NCI-H2227 (cell line): ENCODE measurements at regions not wholly inside any gene's neighbourhood (a gene's known extent, or its start where the extent isn't known, plus 50 kb on each side); places are given as distances from the start of the nearest gene placed in this dataset.
"Not testable (repeated sequence)": the region's sequence is repeated elsewhere in the genome, so short reads cannot be mapped to it uniquely, and the experiment has no call there.

Experiments
- DNase-seq: peaks from one replicate; lab custom pipeline; 2025; ENCODE audit not compliant: unreplicated experiment; lab: John Stamatoyannopoulos, UW

- DNase-seq: no peak
These were observed 318.6 kb downstream of the NAF1 start for GRCh38 chr4:162847945-162848549.

- no peak for DNase-seq
These were observed 324.9 kb downstream of the NAF1 start for GRCh38 chr4:162841753-162842152.

DNA sequence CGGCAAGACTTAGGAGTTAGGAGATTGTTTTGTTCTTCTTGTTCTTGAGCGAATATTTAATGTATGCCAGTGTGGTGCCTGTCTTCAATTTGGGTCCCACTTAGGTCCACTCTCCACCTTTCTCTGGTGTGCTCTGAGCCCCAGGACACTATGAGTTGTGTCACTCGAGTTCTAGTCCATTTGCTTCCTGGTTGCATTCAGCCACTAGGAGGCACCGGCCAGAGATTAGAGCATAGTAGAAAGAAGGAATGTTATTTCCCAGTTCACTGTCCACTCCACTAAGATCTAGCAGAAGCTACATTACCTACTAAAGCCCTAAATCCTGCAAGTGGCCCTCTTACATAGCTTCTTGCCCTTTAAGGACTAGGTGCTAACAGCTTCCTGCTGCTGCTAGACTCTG lies 326.9 kb downstream of the NAF1 start:
- no peak for DNase-seq

DNA sequence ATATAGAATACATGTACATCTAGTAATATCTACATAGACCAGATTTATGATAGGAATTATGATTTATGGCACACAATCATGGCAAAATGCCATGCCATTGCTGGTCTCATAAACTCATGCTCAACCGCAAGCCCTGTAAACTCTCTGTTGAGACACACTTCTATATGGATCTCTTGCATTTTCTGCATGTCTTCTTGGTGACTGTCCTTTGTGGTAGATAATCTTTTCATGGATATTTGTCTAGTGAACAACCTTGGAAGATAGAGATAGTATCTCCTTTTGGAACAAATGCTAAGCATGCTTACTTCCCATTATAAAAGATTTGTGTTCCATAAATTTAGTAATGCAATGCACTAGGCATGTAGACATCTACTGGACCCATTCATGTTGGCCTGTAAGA lies 328.0 kb downstream of the NAF1 start:
- DNase-seq: no peak

DNA sequence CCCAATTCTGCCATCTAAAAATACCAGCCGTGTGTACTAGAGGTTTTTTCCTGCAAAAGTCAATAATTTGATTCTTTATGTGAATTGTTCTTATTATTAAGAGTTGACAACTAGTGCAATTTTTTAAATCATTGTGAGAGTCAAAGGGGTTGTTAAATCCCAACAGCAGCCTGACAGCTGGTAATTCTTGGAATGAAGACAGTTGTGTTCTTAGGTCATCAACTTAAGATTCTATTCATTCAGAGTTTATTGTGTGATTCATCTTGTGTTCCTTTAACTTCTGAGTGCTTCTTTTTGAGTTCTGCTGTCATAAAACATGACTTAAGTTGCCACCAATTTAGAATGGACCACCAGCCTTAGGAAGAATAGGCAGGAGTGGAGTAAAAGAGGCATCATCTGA lies 329.0 kb downstream of the NAF1 start:
- no peak for DNase-seq

DNA sequence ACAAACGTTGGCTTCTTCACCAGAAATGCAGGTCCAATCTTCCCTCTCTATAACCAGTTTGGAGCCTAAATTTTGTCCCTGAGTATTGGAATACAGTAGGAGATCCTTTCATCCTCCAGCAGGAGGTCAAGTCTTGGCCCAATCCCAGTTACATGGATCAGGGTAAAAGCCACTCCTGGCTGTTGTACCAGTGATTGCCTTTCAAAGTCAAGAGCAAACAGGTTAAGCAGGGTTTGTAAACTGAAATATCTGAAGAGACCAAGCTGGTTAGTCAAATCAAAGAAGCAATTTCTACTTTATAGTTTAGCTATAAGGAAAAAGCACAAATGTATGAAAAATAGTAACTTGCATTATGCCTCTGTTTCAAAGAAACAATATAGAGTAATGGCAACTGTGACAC lies 329.4 kb downstream of the NAF1 start:
- DNase-seq: no peak

DNA sequence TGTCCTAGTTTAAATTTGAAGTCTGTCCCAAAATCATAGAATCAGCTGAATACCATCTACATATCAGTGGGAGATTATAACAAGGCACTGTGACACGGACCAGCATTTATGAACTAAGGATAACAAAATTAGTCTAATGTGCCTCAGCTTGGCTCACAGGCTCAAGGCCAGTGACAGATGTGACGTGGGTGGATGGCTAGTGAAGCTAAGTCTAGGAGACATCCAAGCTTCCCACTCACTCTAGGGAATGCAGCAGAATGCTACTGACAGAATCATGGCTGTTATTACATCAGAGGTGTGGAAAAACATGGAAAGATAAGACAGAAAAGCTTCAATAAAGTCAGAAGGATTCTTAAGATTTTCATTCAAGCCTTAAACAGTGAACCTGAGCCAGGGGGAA lies 329.9 kb downstream of the NAF1 start:
- DNase-seq: no peak

- not testable (repeated sequence) for DNase-seq
These were observed 330.4 kb downstream of the NAF1 start for GRCh38 chr4:162836258-162836657.

DNA sequence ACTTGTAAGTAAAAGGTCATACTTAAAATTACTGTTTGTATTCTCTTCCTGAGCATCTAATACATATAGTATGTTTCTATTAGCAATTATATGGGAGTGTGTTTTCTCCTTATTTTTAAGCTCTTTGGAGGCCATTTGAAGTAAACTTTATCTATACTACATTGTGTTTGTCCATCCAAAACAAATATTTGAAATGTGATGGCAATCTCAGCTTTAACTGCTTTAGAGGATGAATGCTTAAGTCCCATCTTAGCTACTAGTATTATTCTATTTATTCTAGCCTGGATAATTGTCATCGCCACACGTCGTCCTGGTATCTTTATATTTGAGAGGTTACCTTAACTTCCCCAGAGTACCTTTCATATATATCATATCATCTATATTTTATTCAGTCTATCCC lies 335.8 kb downstream of the NAF1 start:
- DNase-seq: no peak

DNA sequence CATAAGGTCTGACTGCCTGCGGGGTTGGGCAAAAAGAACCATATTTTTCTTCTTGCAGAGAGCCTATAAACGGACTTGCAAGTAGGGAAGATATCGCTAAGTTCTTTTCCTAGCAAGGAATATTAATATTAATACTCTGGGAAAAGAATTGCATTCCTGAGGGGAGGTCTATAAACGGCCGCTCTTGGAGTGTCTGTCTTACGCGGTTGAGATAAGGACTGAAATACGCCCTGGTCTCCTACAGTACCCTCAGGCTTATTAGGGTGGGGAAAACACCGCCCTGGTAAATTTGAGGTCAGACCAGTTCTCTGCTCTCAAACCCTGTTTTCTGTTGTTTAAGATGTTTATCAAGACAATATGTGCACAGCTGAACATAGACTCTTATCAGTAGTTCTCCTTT lies 349.3 kb downstream of the NAF1 start:
- not testable (repeated sequence) for DNase-seq

DNA sequence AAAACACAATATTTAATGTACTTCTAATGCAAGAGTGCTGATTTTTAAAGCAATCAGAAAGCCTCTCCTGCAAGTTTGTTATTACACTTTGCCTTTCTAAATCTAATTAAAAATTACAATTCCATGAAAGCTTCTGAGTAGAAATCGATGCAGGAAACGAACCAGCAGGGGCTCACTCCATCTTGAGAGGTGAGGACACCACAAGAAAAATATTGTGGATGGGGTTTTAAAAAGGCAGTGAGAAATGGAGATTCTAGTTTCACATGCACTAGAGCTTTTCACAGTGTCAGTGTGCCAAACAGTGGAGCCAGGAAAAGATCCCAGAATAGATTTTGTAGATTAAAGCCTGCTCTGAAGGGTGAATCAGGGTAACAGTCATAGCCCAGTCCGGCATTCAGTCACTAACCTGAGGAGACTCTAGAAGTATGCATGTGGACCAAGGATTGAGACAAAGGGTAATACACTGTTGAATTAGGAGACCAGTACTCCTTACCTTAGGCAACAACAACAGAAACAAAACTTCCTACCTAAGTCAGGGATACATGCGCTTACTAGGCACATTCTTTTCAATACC lies 362.3 kb downstream of the NAF1 start:
- no peak for DNase-seq

DNA sequence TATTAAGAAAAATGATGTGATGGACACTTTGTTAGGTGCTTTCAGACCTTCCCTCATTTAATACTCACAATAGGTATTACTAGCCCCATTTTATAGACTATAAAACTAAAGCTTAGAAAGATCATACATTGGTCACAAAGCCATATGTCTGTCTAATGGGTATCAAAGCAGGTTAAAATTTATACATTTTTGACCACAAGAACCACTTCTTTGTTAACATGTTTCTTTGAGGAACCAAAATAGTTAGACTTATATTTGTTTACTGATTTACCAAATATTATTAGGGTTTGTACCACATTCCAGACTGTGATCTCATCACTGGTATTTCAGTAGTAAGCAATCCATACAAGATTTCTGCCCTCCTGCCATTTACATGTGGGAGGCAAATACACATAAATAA lies 363.3 kb downstream of the NAF1 start:
- no peak for DNase-seq

DNA sequence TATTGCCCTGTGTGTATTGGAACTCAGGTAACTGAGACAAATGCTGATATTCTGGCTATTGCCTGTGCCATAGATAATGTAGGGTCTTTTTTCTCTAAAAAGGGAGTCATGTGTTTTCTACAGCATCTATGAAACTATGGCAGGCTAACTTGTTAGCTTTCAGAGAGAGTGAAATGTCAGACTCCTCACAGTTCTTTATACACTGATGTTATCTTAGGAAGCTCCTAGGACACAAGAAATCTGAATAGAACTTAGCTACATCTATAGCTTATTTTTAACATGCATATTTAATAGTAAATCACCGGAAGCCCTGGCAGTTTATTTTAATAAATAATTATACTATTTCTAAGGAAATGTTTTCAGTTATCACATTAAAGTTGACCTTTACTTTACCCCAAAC lies 369.6 kb downstream of the NAF1 start:
- no peak for DNase-seq

DNA sequence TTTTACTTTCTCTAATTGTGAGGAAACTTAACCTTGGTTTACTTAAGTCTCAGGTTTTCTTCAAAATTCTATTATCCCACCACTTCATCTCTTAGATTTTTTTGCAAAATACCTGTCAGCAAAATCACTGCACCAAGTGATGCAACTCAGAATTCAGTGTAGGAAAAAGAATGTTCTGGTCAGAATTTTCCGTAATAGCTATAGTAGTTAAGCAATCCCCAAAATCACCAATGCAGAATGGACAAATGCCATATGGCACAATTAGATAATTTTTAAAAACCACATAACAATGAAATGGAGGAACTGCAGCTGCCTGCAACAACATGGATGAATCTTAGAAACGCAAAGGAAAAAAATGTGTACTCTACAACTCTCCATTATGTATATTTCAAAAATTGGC lies 373.1 kb downstream of the NAF1 start:
- DNase-seq: no peak

GRCh38 chr4:162793004-162793403 lies 373.7 kb downstream of the NAF1 start:
- no peak for DNase-seq

- no peak for DNase-seq
These were observed 375.5 kb downstream of the NAF1 start for GRCh38 chr4:162791226-162791625.

GRCh38 chr4:162787120-162787519 lies 379.6 kb downstream of the NAF1 start:
- DNase-seq: no peak

DNA sequence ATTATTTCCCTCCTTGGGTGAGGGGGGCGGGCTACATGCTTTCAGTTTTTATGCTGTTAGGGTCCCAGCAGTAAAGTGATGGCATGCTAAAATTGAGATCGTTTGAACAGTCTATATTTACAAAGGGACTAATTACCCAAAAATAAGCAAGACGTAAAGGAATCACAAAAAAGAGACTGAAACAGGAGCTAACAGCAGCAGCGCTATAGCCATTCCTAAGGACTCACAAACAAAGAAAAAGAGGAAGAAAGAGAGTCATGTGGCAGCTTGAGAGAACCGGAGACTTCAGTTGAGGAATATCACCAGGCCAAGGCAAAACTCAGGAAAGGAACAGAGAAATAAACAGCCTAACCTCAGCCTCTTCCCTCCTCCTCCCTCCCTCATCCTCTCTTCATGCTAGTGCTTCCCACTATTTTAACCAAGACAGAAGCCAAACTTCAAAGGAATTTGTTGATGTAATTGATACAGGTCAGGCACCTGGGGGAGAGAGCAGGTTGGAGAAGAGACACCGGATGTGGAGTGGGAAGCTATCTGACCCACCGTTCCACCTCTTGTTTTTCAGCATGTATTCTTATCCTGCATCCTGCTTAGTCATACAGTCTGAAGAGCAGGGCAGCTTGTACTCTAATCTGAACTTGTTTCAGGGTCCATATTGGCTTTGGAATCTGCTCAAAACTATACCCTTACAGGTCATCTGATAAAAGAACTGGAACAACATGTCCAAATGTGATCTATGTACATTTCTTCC lies 383.7 kb downstream of the NAF1 start:
- no peak for DNase-seq

DNA sequence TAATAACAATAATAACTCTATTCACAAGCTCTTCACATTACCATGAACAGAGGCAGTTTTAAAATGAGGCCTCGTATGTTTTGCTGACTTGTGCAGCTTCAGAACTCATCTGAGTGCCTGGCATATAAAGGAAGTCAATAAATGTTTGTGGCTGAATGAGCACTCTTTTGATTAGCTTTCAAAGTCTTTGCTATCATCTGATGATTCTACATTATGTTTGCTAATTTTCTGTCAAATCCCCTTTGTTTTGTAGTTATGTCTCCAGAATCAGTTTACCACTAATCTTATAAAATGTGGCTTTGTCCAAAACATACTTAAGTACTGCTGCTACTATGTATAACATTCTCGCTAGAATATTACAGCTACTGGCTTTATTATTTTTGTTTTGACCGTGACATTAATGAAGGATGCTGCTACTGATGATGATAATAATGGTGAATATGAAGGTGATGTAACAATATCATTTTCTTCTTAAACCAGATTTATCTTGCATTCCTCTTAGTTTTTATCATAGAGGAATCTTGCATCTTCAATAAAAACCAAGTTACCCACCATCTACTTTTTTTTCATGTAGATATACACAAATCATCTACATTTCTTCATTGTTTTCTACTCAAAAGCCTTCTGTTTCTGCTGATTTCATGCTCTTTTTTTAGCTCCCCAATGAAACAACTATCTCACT lies 384.5 kb downstream of the NAF1 start:
- DNase-seq: no peak

GRCh38 chr4:162770761-162771490 lies 395.8 kb downstream of the NAF1 start:
- no peak for DNase-seq

- DNase-seq: no peak
These were observed 399.6 kb downstream of the NAF1 start for GRCh38 chr4:162767083-162767482.
